ENCODE measurements at regions not wholly inside any gene's neighbourhood (a gene's known extent, or its start where the extent isn't known, plus 50 kb on each side); places are given as distances from the start of the nearest gene placed in this dataset.

DNA sequence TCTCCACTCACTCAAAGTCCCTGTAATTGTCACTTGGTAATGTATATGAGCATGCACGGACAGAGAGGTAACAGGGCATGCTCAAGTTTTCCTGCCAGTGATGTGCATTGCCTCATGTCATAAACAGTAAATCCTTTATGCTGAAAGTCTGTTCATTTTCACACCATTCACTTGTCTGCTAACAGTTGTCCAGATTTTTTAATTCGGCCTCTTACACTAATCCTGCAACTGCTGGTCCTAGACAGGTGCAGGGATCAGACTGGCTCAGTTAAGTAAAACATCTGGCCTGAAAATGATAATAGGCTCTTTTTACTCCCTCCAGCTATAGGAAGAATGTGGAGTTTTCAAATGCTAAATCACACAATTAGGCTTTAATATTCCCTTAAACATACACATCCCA, 185.4 kb upstream of the VGLL2 start:
- no peak for DNase-seq

DNA sequence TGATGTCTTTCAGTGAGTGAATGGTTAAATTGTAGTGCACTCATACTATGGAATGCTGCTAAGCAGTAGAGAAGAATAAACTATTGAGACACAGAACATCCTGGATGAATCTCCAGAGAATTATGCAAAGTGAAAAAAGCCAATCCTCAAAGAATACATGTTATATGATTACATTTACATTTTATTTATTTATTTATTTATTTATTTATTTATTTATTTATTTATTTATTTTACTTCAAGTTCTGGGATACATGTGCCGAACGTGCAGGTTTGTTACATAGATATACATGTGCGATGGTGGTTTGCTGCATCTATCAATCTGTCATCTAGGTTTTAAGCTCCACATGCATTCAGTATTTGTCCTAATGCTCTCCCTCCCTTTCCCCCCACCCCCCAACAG, 175.8 kb upstream of the VGLL2 start:
- no peak for DNase-seq

DNA sequence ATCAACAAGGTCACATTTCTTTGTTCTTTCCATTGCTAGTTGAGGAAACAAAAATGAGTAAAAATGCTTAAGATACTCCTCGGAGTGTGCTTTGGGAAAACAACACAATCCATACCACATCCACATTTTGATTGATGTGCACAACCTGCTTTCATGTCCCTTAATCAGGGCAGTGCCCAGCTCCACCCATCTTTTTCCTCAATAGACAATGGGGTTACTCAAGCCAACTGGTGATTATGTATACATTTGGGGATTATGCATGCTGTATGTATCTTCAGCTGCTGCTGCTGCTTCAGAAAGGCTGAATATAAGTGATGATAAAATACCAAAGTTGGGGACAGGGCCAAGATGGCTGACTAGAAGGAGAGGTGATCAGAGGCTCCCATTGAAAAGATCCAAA, 155.2 kb upstream of the VGLL2 start:
- no peak for DNase-seq

DNA sequence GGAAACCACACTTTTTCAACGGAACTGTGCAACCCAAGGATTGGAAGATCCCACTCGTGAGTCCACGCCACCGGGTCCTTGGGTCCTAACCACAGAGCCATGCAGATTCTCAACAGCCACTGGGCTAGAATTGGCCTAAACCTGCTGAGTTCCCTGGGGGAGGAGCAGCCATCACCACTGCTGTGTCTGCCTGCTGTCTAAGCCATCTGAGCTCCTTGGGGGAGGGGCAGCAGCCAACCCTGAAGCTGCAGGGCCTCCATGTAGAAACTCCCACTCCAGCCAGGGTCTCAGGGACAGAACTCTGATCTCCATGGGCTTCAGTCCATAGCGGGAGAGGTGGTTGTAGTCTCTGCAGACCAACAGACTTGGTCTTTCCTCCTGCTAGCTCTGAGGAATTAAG, 154.6 kb upstream of the VGLL2 start:
- no peak for DNase-seq

DNA sequence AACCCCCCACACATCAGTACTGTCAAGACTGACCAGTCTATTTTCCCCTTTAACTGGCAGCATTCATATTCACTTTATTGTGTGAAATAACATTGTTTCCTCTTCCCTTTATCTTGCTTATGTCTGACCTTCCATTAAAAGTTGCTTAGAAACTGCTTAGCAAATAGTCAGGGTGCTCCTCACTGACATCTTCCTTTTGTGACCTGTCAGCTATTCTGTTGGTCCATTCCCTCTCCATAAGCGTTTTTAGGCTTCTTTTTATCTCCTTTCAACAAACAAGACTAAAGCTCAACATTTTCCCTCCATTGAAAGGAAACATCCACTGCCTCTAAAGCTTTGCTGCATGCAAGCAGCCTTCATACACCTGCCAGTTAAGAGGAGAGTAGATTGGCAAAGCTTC, 147.7 kb upstream of the VGLL2 start:
- no peak for DNase-seq

DNA sequence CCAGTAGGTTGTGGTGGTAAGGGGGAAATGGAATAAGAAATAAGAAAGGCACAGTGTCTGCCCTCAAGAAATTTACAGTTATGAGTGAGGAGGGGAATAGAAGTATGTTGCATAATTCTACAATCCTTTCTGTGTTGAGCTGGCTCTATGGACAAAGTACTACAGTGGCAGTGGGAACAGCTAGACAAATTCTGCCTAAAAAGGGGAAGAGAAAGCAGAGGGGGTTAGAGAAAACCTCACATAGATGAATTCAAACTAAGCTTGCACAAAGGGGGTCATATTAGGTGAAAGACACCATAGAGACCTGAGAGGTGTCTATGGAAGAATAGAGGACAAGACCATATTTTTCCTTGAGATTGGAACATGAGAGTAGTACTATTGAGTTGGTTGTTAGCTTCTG, 146.9 kb upstream of the VGLL2 start:
- DNase-seq = no peak

DNA sequence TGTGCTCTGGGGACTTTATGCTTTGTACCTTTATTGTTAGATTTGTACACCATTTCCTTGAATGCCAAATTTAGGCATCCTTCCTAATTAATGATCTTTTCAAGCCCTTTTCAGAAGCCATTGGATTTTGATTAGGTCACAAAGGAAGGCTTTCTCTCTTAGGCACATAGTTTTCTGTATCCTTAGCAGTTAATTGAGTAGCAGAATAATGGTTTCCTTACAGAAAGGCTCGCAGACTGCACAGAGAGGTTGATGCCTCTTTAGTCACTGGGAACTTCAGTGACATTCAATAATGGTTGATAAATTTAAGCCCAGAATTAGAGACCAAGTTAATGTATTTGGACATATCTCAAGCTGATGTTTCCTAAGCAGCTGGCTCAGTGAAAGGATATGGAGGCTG, 139.1 kb upstream of the VGLL2 start:
- no peak for DNase-seq

DNA sequence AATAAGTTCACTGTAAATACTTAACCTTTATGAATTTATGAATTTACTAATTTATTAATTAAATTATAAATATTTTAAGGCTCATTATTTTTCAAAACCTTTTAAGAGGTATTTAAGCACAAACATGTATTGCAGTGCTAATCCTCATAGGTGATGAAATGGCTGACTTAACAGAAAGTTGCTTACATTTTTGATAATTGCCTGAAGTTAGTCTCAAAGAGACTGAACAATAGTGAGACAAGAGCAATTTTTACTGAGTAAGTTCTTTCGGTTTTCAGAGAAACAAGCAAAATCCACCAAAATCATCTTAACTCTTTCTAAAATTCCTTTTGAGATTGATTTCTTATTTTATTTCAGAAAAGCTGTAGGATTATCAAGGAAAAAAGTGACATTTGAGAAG, 137.3 kb upstream of the VGLL2 start:
- DNase-seq = no peak

DNA sequence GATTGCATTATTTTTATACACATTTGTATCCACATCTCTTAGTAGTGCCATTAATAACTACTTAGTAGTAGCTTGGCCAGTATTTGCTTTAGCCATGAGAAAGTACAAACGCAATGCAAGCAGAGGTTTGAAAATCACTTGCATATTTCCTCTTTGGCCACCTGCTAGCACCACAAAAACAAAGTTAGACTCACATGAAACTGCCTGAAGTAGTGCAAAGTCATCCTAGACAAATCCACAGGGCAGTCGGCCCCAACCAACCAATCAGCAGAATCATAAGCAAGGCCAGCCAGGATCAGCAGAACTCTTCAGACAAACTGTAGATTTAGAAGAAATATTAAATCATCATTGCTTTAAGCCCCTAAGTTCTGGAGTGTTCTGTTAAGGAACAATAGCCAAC, 135.2 kb upstream of the VGLL2 start:
- DNase-seq = no peak

DNA sequence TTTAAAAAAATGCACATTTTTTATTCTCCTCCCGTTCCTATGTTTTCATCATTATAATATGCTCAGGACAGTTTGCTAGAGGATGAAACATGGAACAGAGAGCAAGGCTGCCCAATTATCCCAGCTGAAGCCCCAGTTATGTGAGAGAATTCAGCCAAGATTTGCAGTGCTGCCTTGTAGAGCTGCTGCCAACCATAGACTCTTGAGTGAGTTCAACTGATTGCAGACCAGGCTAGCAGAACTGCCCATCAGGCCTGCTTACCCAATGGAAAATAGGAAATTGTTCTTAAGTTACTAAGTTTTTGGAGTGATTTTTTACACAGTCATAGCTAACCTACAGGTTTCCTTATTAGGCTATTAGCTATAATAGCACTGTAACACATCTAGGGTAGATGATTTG, 128.7 kb upstream of the VGLL2 start:
- no peak for DNase-seq

DNA sequence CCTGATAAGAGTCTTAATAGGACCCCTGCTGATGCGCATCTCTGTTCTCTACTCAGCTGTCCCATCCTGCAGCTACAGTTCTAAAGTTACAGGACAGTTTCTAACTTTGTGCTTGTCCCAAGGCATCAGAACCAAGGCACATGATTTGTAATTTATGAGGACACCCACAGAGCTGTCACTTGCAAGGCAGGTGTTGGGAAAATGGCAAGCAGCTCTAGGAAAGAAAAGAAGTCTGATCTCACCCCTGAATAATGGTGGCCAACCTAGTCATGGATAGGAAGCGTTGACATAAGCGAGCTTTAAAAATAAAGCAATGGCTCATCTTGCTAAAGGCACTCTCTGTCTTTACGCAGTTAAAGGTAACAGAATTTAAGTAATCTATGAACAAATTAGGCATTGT, 127.6 kb upstream of the VGLL2 start:
- DNase-seq = no peak

DNA sequence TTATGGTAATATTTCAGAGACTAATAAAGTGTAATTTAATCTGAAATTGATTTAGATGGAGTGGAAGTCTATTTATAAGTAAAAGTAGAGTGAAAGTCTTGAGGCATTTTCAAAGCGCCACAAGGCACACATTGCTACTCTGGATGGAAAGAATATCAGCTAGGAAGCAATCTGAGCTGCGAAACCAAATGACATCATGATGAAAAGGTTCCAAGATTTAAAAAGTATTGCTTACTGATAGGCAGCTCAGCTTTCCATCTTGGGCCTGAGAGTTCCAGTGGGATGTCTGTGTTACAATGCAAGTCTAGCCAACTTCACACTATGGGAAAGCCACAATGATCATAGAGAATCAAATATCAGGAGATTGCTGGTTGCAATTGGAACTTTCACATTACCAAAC, 126.9 kb upstream of the VGLL2 start:
- no peak for DNase-seq

DNA sequence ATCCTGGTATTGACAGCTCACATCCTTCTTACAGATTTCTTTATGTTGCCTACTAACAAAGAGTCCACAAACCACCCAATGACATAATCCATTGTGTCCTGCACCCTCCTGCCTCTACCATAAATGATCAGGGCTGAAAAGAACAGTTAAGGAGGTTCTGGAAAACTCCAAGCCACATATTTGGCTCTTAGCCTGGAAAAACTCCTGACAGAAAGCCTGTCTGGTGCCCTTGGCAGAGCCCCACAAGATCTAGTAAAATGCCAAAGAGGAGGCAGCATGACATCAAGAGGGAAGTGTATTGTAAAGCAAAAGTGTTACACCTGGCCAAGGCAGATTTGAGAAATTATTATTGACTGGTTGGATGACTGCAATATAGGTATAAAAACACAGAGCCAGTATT, 126.4 kb upstream of the VGLL2 start:
- DNase-seq = no peak

DNA sequence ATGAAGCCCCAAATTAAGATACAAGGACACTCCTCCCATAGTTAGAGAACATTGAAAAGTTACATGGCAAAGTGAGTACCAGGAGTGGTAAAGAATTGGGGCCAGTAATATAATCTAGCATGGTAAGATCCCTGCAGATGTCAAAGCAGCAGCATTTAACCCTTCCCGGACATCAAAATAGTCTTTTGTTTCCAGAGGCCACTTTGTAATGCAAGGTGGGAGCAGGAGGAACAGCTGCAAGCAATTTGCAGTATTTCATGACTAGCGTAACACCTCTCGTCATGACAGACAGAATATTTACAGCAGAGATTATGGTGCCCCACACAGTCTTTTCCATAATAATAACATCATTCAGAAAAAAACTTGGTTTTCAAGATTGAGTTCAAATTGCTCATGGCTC, 123.2 kb upstream of the VGLL2 start:
- DNase-seq = no peak

DNA sequence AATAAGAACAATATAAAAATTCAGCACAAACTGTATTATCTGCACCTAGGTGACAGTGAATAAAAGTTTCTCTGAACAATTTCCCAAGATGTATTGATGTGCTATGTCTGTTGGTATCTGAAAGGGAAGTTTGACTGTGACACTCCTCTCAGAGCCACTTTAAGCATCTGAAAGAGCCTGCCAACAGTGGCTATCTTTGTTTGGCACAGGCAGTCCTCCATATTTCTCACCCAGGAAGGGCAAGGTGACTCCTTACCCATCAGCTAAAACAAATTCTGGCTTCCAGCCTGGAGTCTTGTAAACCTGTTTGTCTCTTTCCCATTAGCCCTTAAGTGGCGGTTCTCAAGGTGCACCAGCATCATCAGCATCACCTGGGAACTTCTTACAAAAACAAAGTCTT, 122.4 kb upstream of the VGLL2 start:
- DNase-seq = no peak

DNA sequence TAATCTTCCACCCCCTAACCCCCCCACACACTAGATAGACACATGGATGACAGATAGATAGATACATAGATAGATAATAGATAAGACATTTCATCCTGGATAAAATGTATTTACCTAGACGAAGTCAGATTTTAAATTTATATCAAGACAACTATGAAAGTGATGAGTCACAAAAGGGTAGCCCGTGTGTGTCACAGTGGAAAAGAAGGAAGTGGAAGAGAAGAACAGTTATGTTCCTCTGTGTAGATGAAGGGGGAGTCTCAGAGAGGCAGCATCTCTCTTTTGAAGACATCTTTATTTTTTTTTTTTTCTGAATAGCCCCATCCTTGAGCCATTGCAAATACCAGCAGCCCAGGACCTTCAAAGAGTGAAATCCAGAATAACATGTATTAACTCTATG, 121.7 kb upstream of the VGLL2 start:
- DNase-seq = no peak

DNA sequence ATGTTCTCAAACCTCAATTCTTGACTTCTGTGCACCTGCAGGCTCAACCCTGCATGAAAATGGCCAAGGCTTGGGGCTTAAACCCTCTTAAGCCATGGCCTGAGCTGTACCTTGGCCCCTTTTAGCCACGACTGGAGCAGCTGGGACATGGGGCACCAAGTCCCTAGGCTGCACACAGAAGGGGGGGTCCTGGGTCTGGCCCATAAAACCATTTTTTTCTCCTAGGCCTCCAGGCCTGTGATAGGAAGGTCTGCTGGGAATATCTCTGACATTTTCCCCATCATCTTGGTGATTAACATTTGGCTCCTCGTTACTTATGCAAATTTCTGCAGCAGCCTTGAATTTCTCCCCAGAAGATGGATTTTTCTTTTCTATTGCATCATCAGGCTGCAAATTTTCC, 119.4 kb upstream of the VGLL2 start:
- DNase-seq = no peak

DNA sequence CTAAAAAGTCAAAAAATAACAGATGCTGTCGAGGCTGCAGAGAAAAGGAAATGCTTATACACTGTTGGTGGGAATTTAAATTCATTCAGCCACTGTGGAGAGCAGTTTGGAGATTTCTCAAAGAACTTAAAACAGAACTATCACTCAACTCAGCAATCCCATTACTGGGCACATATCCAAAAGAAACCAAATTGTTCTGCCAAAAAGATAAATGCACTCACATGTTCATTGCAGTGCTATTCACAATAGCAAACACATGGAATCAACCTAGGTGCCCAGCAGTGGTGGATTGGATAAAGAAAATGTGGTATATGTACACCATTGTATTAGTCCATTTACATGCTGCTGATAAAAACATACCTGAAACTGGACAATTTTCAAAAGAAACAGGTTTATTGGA, 116.0 kb upstream of the VGLL2 start:
- DNase-seq = no peak

DNA sequence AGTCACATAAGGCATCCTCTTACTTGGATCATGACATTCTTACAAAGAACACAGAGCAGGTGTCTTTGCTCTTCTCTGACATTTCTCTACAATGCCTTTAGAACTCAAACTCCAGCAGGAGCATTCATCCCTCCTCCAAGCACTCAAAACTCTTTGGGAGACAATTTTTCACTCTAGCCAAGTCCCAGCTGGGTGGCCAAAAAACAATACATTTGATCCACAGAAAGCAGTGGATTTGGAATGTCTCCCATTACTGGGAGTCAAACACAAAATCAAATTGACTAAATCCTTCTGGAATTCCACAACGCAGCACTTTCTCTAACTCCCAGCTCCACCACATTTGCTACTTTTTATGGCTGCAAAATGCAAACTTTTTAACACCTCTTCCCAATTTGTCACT, 108.6 kb upstream of the VGLL2 start:
- no peak for DNase-seq

DNA sequence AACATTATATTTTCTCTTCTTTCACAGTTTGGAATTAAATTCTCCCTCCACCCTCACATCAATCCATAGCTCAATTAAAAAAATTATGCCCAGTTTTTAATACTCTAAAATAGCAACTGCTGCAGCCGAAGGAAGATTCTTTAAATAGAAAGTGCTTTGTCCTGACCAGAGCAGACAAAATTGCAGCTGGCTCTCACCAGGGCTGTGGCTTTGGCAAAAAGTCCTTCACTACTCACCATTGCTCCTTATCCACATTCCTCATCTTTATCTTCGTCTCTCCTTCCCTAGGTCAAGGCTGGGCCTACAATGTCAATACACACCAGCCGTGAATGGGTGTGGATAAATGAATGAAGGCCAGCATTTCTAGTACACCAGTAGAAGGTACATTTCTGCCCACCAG, 107.9 kb upstream of the VGLL2 start:
- no peak for DNase-seq

DNA sequence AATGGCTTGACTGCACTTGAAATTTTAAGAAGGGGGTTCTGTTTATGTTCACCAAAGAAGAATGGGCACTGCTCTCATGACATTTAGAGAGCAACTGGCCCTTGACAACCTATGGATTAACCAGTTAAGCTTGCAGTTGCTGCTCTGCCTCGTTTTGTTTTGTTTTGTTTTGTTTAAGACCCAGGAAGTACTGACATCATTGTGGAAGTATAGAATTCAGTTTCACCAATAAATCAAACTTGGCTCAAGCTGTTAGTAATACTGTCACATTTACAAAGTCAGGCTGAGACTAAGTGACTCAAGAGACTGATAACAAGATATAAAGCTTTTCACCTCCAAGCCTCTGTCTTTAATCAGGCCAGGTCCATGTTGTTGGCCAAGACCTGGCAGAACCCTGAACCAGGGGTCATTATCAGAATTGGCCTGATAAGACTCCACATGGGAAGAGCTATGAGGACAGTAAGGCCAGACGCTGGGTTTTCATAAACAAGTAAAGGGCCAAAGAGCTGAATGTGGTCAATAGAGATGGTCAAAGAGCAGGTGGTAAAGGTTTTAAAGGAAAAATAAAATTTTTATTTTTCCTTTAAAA, 99.4 kb upstream of the VGLL2 start:
- no peak for DNase-seq

DNA sequence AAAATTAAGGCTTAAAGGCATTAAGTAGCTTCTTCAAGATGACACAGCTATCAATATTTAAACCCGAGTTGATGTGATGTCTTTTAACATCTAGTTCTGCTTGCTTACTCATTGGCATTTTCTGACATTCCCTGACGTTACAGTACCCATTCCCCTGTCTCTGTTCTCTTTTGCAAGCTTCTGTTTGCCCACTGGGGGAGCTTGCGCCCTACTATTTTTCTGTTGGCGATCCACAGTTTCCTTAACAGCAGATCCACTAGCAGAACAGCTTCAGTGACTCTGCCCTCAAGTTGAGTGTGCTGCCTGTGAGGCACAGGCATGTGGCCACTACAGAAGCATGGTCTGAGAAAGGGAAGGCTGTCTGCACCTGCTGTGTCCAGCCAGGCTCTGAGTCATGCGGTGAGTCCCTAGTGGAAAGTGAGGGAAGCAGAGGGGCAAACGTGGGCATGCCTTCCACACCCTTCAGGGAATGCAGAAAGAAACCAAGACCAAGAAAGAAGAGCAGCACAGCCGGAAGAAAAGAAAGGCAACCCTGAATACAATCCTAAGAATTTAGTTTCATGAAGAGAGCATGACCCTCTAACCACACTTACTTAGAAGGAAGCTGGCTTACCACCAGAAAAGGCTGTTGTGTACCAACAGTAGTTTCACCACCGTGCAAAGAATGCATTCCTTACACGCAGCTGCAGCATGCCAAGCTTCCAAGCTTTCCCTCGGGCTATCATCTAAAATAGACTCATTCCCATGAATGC, 97.7 kb upstream of the VGLL2 start:
- no peak for DNase-seq

DNA sequence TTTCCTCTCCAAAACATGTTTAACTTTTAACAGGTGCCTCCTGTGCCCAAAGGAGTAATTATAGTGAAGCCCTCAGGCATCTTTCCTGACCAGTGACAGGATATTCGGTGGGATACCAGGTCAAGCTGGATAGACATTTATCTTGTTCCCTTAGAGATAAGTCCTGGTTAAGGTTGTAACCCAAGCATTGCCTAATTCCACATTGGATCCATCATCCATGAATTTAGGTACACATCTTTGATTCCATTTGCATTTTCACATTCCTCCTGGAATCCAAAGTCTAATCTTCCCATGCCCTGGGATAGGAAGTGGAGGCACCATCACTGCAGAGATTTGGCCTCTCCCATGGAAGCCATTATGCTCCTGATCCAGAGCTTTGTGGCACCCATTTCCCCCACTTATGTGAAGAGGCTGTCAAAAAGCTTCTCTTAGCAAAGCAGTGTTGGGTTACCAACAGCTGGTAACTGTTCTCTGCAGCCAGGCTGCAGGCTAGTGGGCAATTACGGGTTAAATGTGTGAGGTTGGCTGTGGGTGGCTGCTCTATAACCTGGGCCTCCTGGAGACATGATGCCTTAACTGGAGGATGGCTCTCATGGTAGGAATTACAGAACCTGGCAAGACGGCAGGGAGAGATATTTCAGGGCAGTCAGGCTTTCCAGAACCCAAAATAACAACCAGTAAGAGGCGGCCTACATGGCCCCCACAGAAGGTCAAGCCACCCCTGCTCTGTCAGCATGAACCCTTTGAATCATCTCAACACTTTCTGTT, 96.9 kb upstream of the VGLL2 start:
- no peak for DNase-seq

DNA sequence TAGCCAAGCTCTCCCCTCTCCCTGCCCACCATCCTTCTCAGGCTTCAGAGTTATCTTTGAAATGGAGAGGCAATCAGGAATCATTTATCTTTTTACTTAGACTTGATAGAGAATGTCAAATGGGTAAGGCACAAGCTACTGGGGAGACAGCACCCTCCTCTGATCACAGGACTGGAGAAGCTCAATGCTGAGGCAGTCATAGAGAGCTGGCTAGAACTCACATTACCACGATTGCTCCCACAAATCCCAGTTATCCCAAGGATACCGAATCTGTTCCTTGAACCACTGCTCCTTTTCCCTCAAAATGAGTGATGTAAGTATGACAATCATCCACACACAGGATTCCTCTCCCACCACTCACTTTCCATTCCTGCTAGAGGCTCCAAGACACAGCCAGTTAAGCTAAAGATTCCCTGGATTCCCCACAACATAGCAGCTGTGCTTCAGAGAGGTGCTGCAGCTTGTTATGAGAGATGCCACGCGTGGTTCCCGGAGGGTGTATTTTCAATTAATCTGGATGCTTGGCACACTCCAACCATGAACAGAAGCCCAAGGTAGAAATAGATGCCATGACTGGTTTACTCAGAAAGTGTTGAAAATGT, 96.2 kb upstream of the VGLL2 start:
- DNase-seq = no peak
